Anterior cingulate cortex (tissue), 58 donors: ENCODE measurements at regions not wholly inside any gene's neighbourhood (a gene's known extent, or its start where the extent isn't known, plus 50 kb on each side); places are given as distances from the start of the nearest gene placed in this dataset.
"Not testable (repeated sequence)": the region's sequence is repeated elsewhere in the genome, so short reads cannot be mapped to it uniquely, and the experiment has no call there.

Experiments used
- DNase-seq, 58 donors: peaks; one replicate each; lab custom pipeline; 2025; lab: John Stamatoyannopoulos, UW

- no peak for DNase-seq
Measured at GRCh38 chr5:152523964-152524363, 118.9 kb upstream of the NMUR2 start.

- DNase-seq = no peak
Measured at GRCh38 chr5:152527358-152528052, 122.4 kb upstream of the NMUR2 start.

- no peak for DNase-seq
Measured at GRCh38 chr5:152529440-152529839, 124.4 kb upstream of the NMUR2 start.

GRCh38 chr5:152532714-152533113 is 127.6 kb upstream of the NMUR2 start:
- peak in 2 of 58 donors; percentile 40 to 73 for DNase-seq

GRCh38 chr5:152534641-152535040 is 129.6 kb upstream of the NMUR2 start:
- DNase-seq = no peak

GRCh38 chr5:152542741-152543140 is 137.7 kb upstream of the NMUR2 start:
- no peak for DNase-seq

GRCh38 chr5:152546493-152546892 is 141.4 kb upstream of the NMUR2 start:
- DNase-seq = no peak

- peak in 2 of 58 donors; percentile 1 to 6 for DNase-seq
Measured at GRCh38 chr5:152547202-152547601, 142.1 kb upstream of the NMUR2 start.

- DNase-seq = no peak
Measured at GRCh38 chr5:152549709-152550108, 144.6 kb upstream of the NMUR2 start.

GRCh38 chr5:152551061-152551460 is 146.0 kb upstream of the NMUR2 start:
- no peak for DNase-seq

GRCh38 chr5:152556784-152557183 is 151.7 kb upstream of the NMUR2 start:
- DNase-seq = peak in 4 of 58 donors; percentile 8 to 48 (median 12)

- peak in 54 of 58 donors; percentile 6 to 80 (median 44) for DNase-seq
Measured at GRCh38 chr5:152560512-152561137, 155.5 kb upstream of the NMUR2 start.

- DNase-seq = peak in 22 of 58 donors; percentile 3 to 72 (median 19)
Measured at GRCh38 chr5:152568016-152568415, 162.9 kb upstream of the NMUR2 start.

- no peak for DNase-seq
Measured at GRCh38 chr5:152572812-152573211, 167.7 kb upstream of the NMUR2 start.

GRCh38 chr5:152584103-152584502 is 179.0 kb upstream of the NMUR2 start:
- peak in 9 of 58 donors; percentile 3 to 26 (median 10) for DNase-seq

- DNase-seq = no peak
Measured at GRCh38 chr5:152592416-152592815, 187.3 kb upstream of the NMUR2 start.

- no peak for DNase-seq
Measured at GRCh38 chr5:152593388-152593787, 188.3 kb upstream of the NMUR2 start.

GRCh38 chr5:152595405-152595804 is 190.3 kb upstream of the NMUR2 start:
- DNase-seq = no peak

GRCh38 chr5:152599096-152599495 is 194.0 kb upstream of the NMUR2 start:
- DNase-seq = no peak

GRCh38 chr5:152601806-152602732 is 197.0 kb upstream of the NMUR2 start:
- no peak for DNase-seq

- DNase-seq = not testable (repeated sequence)
Measured at GRCh38 chr5:152606050-152606449, 201.0 kb upstream of the NMUR2 start.
